ENCODE measurements at regions not wholly inside any gene's neighbourhood (a gene's known extent, or its start where the extent isn't known, plus 50 kb on each side); places are given as distances from the start of the nearest gene placed in this dataset.
"Not testable (repeated sequence)": the region's sequence is repeated elsewhere in the genome, so short reads cannot be mapped to it uniquely, and the experiment has no call there.

GRCh38 chr11:67940440-67940839, 63.5 kb downstream of the UNC93B1 start:
- not testable (repeated sequence) for DNase-seq (ENCODE audit: low spot score)

- DNase-seq (ENCODE audit: low spot score), result not testable (repeated sequence)
Observed at GRCh38 chr11:67938964-67939363, 64.9 kb downstream of the UNC93B1 start.

DNA sequence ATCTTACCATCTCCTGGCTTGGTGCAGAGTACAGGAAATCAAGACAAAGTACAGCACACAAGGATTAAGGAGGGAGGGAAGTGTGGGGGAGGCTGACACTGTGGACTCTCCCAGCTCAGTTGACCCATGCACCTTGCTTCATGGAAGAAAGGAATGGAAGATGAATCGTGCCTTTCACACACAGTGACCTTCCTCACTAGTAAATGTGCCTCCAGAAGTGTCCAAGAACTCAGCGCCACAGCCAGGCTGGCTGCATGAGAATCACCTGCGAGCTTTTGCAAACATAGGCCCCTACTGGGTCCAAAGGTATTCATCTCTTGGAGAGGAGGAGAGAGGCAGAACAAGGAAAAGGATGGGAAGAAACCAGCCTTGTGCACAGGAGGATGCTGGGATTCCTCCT, 65.5 kb downstream of the UNC93B1 start:
- DNase-seq (ENCODE audit: low spot score), result not testable (repeated sequence)

- DNase-seq (ENCODE audit: low spot score), result not testable (repeated sequence)
Observed at GRCh38 chr11:67923565-67923964, 80.3 kb downstream of the UNC93B1 start.

DNA sequence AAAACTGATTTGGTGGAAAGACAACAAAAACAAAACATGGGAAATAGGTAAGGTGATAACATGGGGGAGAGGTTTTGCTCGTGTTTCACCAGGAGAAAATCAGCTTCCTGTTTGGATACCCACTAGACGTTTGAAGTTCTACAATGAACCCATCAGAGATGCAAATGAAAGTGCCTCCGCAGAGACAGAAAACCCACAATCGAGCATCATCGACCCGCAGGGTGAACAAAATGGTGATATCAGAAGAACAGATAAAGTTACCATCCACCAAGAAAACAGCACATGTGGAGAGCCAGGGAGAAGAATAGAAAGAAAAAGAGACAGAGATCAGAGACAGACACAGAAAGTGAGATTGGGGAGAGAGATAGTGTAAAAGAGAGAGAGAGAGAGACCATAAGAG, 83.4 kb downstream of the UNC93B1 start:
- peak; percentile 11 for DNase-seq (ENCODE audit: low spot score)

GRCh38 chr11:67912184-67912583, 91.7 kb downstream of the UNC93B1 start:
- not testable (repeated sequence) for DNase-seq (ENCODE audit: low spot score)

- DNase-seq (ENCODE audit: low spot score), result not testable (repeated sequence)
Observed at GRCh38 chr11:67911211-67911610, 92.7 kb downstream of the UNC93B1 start.

GRCh38 chr11:67910803-67911202, 93.1 kb downstream of the UNC93B1 start:
- not testable (repeated sequence) for DNase-seq (ENCODE audit: low spot score)

GRCh38 chr11:67906969-67907368, 96.9 kb downstream of the UNC93B1 start:
- not testable (repeated sequence) for DNase-seq (ENCODE audit: low spot score)

DNA sequence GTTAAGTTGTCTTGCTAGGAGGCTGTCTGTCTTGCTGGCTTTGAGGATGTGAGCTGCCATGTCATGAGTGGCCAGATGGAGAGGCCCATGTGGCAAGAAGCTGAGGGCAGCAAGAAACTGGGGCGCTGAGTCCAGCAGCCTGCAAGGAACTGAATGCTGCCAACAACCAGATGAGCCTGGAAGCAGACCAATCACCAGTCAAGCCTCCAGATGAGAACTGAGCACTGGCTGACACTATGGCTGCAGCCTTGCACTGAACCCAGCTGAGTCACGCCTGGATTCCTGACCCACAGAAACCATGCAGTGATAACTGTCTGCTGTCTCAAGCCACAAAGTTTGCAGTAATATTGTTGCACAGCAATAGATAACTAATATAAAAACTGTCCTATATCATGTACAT, 104.4 kb downstream of the UNC93B1 start:
- not testable (repeated sequence) for DNase-seq (ENCODE audit: low spot score)

- not testable (repeated sequence) for DNase-seq (ENCODE audit: low spot score)
Observed at GRCh38 chr11:67893487-67893886, 110.4 kb downstream of the UNC93B1 start.

- DNase-seq (ENCODE audit: low spot score), result not testable (repeated sequence)
Observed at GRCh38 chr11:67889646-67890045, 114.3 kb downstream of the UNC93B1 start.

GRCh38 chr11:67888056-67888455, 115.8 kb downstream of the UNC93B1 start:
- DNase-seq (ENCODE audit: low spot score), result peak; percentile 20

- not testable (repeated sequence) for DNase-seq (ENCODE audit: low spot score)
Observed at GRCh38 chr11:67886672-67887071, 117.2 kb downstream of the UNC93B1 start.

- DNase-seq (ENCODE audit: low spot score), result not testable (repeated sequence)
Observed at GRCh38 chr11:67886207-67886606, 117.7 kb downstream of the UNC93B1 start.

- DNase-seq (ENCODE audit: low spot score), result not testable (repeated sequence)
Observed at GRCh38 chr11:67885574-67885973, 118.3 kb downstream of the UNC93B1 start.

GRCh38 chr11:67884761-67885558, 118.9 kb downstream of the UNC93B1 start:
- peak; percentile 64 for DNase-seq (ENCODE audit: low spot score)

DNA sequence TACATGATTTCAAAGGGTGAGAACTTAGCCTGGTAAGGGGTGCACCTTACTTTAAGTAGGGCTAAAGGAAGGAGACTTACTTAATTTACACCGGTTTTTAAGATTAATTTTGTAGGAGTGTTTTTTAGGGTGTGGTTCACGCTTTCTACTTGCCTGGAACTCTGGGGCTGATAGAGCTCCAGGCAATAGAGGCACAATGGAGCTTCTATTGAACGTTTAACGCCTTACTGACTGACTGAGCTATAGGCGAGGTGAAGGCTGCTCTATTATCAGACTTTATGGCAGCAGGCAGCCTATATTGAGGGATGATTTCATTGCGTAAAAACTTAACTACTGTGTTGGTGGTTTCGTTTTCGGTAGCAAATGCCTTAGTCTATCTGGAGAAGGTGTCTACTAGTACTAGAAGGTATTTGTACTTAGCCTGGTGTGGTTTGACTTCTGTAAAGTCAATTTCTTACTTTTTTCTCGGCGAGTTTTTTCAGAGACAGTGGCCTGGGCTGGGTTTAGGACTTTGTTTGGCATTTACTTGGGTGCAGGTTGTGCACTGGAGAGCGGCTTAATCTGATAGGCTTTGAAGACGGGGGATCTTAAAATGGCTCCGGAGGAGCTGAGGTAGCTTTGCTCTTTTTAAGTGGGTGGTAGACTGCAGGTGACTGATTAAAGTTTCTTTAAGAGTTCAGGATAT, 119.7 kb downstream of the UNC93B1 start:
- peak; percentile 21 for DNase-seq (ENCODE audit: low spot score)

- DNase-seq (ENCODE audit: low spot score), result not testable (repeated sequence)
Observed at GRCh38 chr11:67882304-67882703, 121.6 kb downstream of the UNC93B1 start.

- DNase-seq (ENCODE audit: low spot score), result not testable (repeated sequence)
Observed at GRCh38 chr11:67881836-67882235, 122.1 kb downstream of the UNC93B1 start.

GRCh38 chr11:67880594-67881196, 123.2 kb downstream of the UNC93B1 start:
- DNase-seq (ENCODE audit: low spot score), result not testable (repeated sequence)

- not testable (repeated sequence) for DNase-seq (ENCODE audit: low spot score)
Observed at GRCh38 chr11:67878666-67879065, 125.2 kb downstream of the UNC93B1 start.

- DNase-seq (ENCODE audit: low spot score), result peak; percentile 4
Observed at GRCh38 chr11:67877316-67877715, 126.6 kb downstream of the UNC93B1 start.

Measured in CD4-positive, alpha-beta T cell treated with Interleukin-15 for 4 hours (primary cell).